Esophagus muscularis mucosa (tissue), 4 donors: ENCODE measurements at regions not wholly inside any gene's neighbourhood (a gene's known extent, or its start where the extent isn't known, plus 50 kb on each side); places are given as distances from the start of the nearest gene placed in this dataset.

Experiments
- DNase-seq: peaks from one replicate; pipeline ENCODE4 v3.0.0-alpha.2; 2017; ENCODE audit errors: extremely low spot score
- H3K27ac ChIP-seq, 4 donors: fragments of 200-600 bp; sonication (generic); replicated peaks in 1 of 4; 1 replicate in 3 of 4; 2 replicates in 1 of 4; pipeline ENCODE4 v1.5.1; 2016 to 2019; ENCODE audit warnings: mild to moderate bottlenecking in 1 of 4
- H3K27me3 ChIP-seq, 4 donors: fragments of 200-600 bp; sonication (generic); one replicate each; pipeline versions ENCODE4 v1.5.1 to v1.6.0; 2016 to 2019
- H3K36me3 ChIP-seq, 4 donors: fragments of 200-600 bp; sonication (generic); one replicate each; pipeline ENCODE4 v1.5.1; 2016 to 2019
- H3K4me1 ChIP-seq, 4 donors: fragments of 200-600 bp; sonication (generic); one replicate each; pipeline ENCODE4 v1.5.1; 2016 to 2019
- H3K4me3 ChIP-seq, 4 donors: fragments of 200-600 bp; sonication (generic); 1 replicate in 2 of 4; 2 replicates in 2 of 4; pipeline ENCODE4 v1.5.1; 2016 to 2019; ENCODE audit warnings: mild to moderate bottlenecking in 4 of 4, moderate library complexity in 1 of 4
- H3K9me3 ChIP-seq, 4 donors: fragments of 200-600 bp; sonication (generic); 1 replicate in 3 of 4; 2 replicates in 1 of 4; pipeline ENCODE4 v1.5.1; 2016 to 2019
- EP300 ChIP-seq: sonication (generic); formaldehyde crosslinking; IDR thresholded peaks from one replicate; pipeline ENCODE4 v1.6.1; 2017; ENCODE audit warnings: antibody characterized with exemption
- POLR2A ChIP-seq: fragments of 450-650 bp; IDR thresholded peaks from one replicate; pipeline ENCODE4 v1.6.1; 2017; ENCODE audit warnings: antibody characterized with exemption, moderate library complexity, mild to moderate bottlenecking, low read depth
- POLR2AphosphoS5 ChIP-seq, 2 donors: sonication (generic); formaldehyde crosslinking; IDR thresholded peaks; one replicate each; pipeline ENCODE4 v1.6.1; 2017; ENCODE audit warnings: antibody characterized with exemption in 2 of 2
- WGBS: methylation state at CpG from one replicate; pipeline ENCODE4 v1.1.5; 2018; 5-methylcytosine and 5-hydroxymethylcytosine counted together
- intact Hi-C: fragments of 100-400 bp; cut with DNase I; formaldehyde crosslinking; loops from one replicate; pipeline ENCODE4 v1.15.1; 2023
- TF ChIP-seq, protein P1 (sequence below), 3 experiments: fragments of 200-600 bp in 2 of 3; fragments of 450-650 bp in 1 of 3; sonication (generic) in 2 of 3; IDR thresholded peaks; one replicate each; pipeline ENCODE4 v1.5.1; 2017 to 2019; ENCODE audit warnings: antibody characterized with exemption in 3 of 3, mild to moderate bottlenecking in 2 of 3, moderate library complexity in 1 of 3

DNA sequence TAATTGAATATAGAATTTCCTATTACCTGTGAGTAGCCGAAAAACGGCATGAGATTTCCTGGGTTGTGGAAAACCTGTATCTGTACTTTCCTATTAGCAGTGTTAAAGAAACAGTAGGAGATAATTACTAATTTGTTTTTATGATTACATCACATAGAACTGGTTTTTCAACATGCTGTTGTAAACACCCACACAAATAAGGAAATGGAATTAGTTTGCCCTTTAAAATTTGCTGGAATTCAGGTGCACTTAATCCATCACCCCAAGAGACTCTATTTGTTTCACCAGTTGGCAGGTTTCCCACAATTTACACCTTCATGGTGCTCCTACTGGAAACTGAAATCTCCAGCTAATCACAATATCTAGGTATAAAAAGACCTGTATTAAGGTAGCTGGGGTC lies 274.1 kb upstream of the SLC8A1 start:
- Histone ChIP-seq H3K27me3 (no peaks in the 10 kb centered on the region), H3K4me3 (no peak overlapping the region), H3K4me1 (peaks cover 0 to 12% (median 9%) of the 10 kb centered on the region in 4 donors), H3K9me3 (no peaks in the 10 kb centered on the region), H3K27ac (no peak overlapping the region), H3K36me3 (no peaks in the 10 kb centered on the region)
- TF ChIP-seq EP300 (no peak), POLR2A (no peak), POLR2AphosphoS5 (IDR thresholded peaks at IDR 0.05) (no peak)
- TF ChIP-seq, protein P1, sequence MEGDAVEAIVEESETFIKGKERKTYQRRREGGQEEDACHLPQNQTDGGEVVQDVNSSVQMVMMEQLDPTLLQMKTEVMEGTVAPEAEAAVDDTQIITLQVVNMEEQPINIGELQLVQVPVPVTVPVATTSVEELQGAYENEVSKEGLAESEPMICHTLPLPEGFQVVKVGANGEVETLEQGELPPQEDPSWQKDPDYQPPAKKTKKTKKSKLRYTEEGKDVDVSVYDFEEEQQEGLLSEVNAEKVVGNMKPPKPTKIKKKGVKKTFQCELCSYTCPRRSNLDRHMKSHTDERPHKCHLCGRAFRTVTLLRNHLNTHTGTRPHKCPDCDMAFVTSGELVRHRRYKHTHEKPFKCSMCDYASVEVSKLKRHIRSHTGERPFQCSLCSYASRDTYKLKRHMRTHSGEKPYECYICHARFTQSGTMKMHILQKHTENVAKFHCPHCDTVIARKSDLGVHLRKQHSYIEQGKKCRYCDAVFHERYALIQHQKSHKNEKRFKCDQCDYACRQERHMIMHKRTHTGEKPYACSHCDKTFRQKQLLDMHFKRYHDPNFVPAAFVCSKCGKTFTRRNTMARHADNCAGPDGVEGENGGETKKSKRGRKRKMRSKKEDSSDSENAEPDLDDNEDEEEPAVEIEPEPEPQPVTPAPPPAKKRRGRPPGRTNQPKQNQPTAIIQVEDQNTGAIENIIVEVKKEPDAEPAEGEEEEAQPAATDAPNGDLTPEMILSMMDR (IDR thresholded peaks at IDR 0.05) = no peak
- intact Hi-C loops = no loop called here
- no peak for DNase-seq
- 95% methylated on average over 2 of the region's 2 CpGs for WGBS

- TF ChIP-seq EP300 (no peak), POLR2A (no peak), POLR2AphosphoS5 (IDR thresholded peaks at IDR 0.05) (no peak)
- TF ChIP-seq, protein P1 (IDR thresholded peaks at IDR 0.05) = no peak
- H3K27me3 ChIP-seq = no peaks in the 10 kb centered on the region
- no peaks in the 10 kb centered on the region for H3K36me3 ChIP-seq
- H3K4me3 ChIP-seq = no peak overlapping the region
- no peaks in the 10 kb centered on the region for H3K9me3 ChIP-seq
- no peak overlapping the region for H3K27ac ChIP-seq
- WGBS = 78% methylated on average over 2 of the region's 2 CpGs
- intact Hi-C loops = no loop called here
- H3K4me1 ChIP-seq = no peaks in the 10 kb centered on the region
- no peak for DNase-seq
Observed at GRCh38 chr2:40734797-40735196, 282.9 kb upstream of the SLC8A1 start.

GRCh38 chr2:40737180-40737579 lies 285.3 kb upstream of the SLC8A1 start:
- DNase-seq = no peak
- H3K4me1 ChIP-seq = no peaks in the 10 kb centered on the region
- 89% methylated on average over 4 of the region's 4 CpGs for WGBS
- intact Hi-C loops = no loop called here
- no peak overlapping the region for H3K27ac ChIP-seq
- no peaks in the 10 kb centered on the region for H3K36me3 ChIP-seq
- no peak overlapping the region for H3K4me3 ChIP-seq
- no peaks in the 10 kb centered on the region for H3K27me3 ChIP-seq
- no peaks in the 10 kb centered on the region for H3K9me3 ChIP-seq
- TF ChIP-seq EP300 = no peak
- no peak for TF ChIP-seq POLR2A
- TF ChIP-seq POLR2AphosphoS5 (IDR thresholded peaks at IDR 0.05) = no peak
- TF ChIP-seq, protein P1 (IDR thresholded peaks at IDR 0.05) = no peak

DNA sequence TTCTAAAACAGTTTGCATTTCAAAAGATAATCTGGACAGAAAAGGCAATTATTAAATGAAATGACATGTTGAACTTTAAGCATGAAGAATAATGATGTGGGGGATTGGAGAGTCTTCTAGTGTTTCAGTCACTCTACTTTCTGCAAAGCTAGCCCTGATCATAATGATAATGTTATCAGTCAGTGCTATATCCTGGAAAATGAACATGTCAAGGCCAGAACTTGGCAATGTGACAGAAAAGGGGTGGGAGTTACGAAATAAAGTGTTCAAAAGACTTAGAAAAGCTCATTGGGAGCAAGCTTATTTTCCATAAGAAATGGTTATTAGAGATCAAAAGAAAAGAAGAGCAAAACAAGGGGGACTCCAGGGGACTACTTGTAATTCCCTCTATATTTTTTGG lies 288.5 kb upstream of the SLC8A1 start:
- intact Hi-C loops = no loop called here
- DNase-seq = no peak
- Histone ChIP-seq H3K4me1 (no peaks in the 10 kb centered on the region), H3K36me3 (no peaks in the 10 kb centered on the region), H3K27ac (no peak overlapping the region), H3K4me3 (no peak overlapping the region), H3K27me3 (no peaks in the 10 kb centered on the region), H3K9me3 (no peaks in the 10 kb centered on the region)
- 81% methylated on average over 1 of the region's 1 CpG for WGBS
- no peak for TF ChIP-seq POLR2AphosphoS5 (IDR thresholded peaks at IDR 0.05)
- TF ChIP-seq, protein P1 (IDR thresholded peaks at IDR 0.05) = no peak
- TF ChIP-seq POLR2A = no peak
- TF ChIP-seq EP300 = no peak

DNA sequence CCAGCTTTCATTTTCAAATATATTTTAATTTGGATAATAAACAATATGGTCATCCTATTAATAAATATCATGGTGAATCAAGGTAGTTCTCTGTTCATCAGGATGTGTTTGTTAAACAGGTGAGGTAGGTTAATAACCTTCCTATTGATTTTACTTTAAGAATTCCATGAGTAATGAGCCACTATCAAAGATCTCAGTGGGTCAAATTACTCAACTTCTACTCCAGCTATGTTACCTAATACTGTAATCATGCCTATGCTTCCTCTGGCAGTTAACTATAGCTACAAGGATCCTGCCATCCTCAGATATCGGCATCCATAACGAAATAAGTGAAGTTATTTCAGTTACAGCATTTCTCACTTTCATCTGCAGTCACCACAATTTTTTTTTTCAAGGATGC lies 289.6 kb upstream of the SLC8A1 start:
- H3K4me1 ChIP-seq = no peaks in the 10 kb centered on the region
- no peaks in the 10 kb centered on the region for H3K9me3 ChIP-seq
- H3K4me3 ChIP-seq = no peak overlapping the region
- no peak for TF ChIP-seq POLR2A
- TF ChIP-seq, protein P1 (IDR thresholded peaks at IDR 0.05) = no peak
- no peak for TF ChIP-seq POLR2AphosphoS5 (IDR thresholded peaks at IDR 0.05)
- no peak for TF ChIP-seq EP300
- no peaks in the 10 kb centered on the region for H3K36me3 ChIP-seq
- H3K27me3 ChIP-seq = no peaks in the 10 kb centered on the region
- no peak overlapping the region for H3K27ac ChIP-seq
- WGBS = 97% methylated on average over 2 of the region's 2 CpGs
- intact Hi-C loops = no loop called here
- no peak for DNase-seq
